H1 (cell line): ENCODE measurements at regions not wholly inside any gene's neighbourhood (a gene's known extent, or its start where the extent isn't known, plus 50 kb on each side); places are given as distances from the start of the nearest gene placed in this dataset.

Source experiments
- FOSL1 ChIP-seq: IDR thresholded peaks from 2 replicates; pipeline ENCODE4 v1.6.1; 2011; ENCODE audit warnings: mild to moderate bottlenecking, low read depth, low read length, moderate library complexity; ENCODE audit not compliant: insufficient read depth
- RAD21 ChIP-seq, 2 experiments: IDR thresholded peaks in 1 of 2; conservative IDR thresholded peaks in 1 of 2; 2 replicates each; pipeline ENCODE4 v1.6.1; 2011; ENCODE audit warnings: low read depth in 2 of 2, low read length in 2 of 2, improper control_type of control experiment in 1 of 2, inconsistent platforms in 1 of 2, mild to moderate bottlenecking in 1 of 2, moderate library complexity in 1 of 2

DNA sequence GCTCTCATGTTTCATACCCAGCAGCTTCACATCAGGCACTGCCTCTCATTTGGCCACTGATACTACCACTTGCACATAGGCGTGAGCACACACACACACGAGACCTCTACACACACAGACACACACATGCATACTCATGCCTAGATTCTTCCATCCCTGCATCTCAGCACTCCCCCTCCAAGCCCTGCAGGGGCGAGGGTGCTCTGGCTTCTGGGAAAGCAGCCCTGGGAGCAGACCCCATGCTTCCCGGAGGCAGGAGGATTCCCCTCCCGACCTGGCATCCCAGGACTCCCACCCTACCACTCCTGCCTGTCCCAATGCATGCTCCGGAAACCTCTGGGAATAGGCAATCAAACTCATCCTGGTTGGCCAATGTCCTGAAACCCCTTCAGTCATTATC lies 89.1 kb upstream of the SMNDC1 start (continued):
- TF ChIP-seq FOSL1 = no peak
- no peak for TF ChIP-seq RAD21 (IDR thresholded peaks at IDR 0.05 in 1 of 2, conservative IDR thresholded peaks at IDR 0.05 in 1 of 2; ENCODE audit: low read depth in 2 of 2, low read length in 2 of 2)
